Activated CD4-positive, alpha-beta T cell treated with anti-CD3 and anti-CD28 coated beads, Interleukin-2, amount 50 U/mL, for 24 hours (primary cell): ENCODE measurements at regions not wholly inside any gene's neighbourhood (a gene's known extent, or its start where the extent isn't known, plus 50 kb on each side); places are given as distances from the start of the nearest gene placed in this dataset.

Experiments used
- DNase-seq, 2 donors: peaks; one replicate each; pipeline ENCODE4 v3.0.0-alpha.2; 2020; ENCODE audit warnings: low read depth in 1 of 2, low spot score in 1 of 2

GRCh38 chrX:15191830-15192229 lies 78.1 kb downstream of the ASB9 start:
- DNase-seq, result no peak

GRCh38 chrX:15188039-15188438 lies 81.8 kb downstream of the ASB9 start:
- no peak for DNase-seq

GRCh38 chrX:15177316-15177715 lies 92.6 kb downstream of the ASB9 start:
- DNase-seq, result no peak

- no peak for DNase-seq
Observed at GRCh38 chrX:15173411-15173810, 96.5 kb downstream of the ASB9 start.

- DNase-seq, result no peak
Observed at GRCh38 chrX:15170927-15171326, 99.0 kb downstream of the ASB9 start.

GRCh38 chrX:15167826-15168225 lies 102.1 kb downstream of the ASB9 start:
- DNase-seq, result no peak

- DNase-seq, result no peak
Observed at GRCh38 chrX:15165832-15166231, 104.1 kb downstream of the ASB9 start.

- no peak for DNase-seq
Observed at GRCh38 chrX:15163131-15163530, 106.8 kb downstream of the ASB9 start.

GRCh38 chrX:15160558-15161095 lies 109.3 kb downstream of the ASB9 start:
- DNase-seq, result no peak

- peak in 1 of 2 donors; percentile 25 for DNase-seq
Observed at GRCh38 chrX:15158736-15159406, 111.0 kb downstream of the ASB9 start.

- no peak for DNase-seq
Observed at GRCh38 chrX:15158350-15158735, 111.5 kb downstream of the ASB9 start.

GRCh38 chrX:15157624-15158023 lies 112.3 kb downstream of the ASB9 start:
- DNase-seq, result no peak

GRCh38 chrX:15151267-15152186 lies 118.4 kb downstream of the ASB9 start:
- DNase-seq, result peak in 1 of 2 donors; percentile 29

- DNase-seq, result no peak
Observed at GRCh38 chrX:15150586-15150985, 119.3 kb downstream of the ASB9 start.

GRCh38 chrX:15146515-15146914 lies 123.4 kb downstream of the ASB9 start:
- no peak for DNase-seq

GRCh38 chrX:15143825-15144121 lies 126.1 kb downstream of the ASB9 start:
- no peak for DNase-seq

GRCh38 chrX:15143050-15143824 lies 126.6 kb downstream of the ASB9 start:
- DNase-seq, result peak in 1 of 2 donors; percentile 17

GRCh38 chrX:15142084-15142715 lies 127.7 kb downstream of the ASB9 start:
- DNase-seq, result no peak

GRCh38 chrX:15136795-15137194 lies 133.1 kb downstream of the ASB9 start:
- DNase-seq, result no peak

GRCh38 chrX:15129412-15129811 lies 140.5 kb downstream of the ASB9 start:
- no peak for DNase-seq

GRCh38 chrX:15128861-15129260 lies 141.0 kb downstream of the ASB9 start:
- no peak for DNase-seq
